OCI-LY1 (cell line): ENCODE measurements at regions not wholly inside any gene's neighbourhood (a gene's known extent, or its start where the extent isn't known, plus 50 kb on each side); places are given as distances from the start of the nearest gene placed in this dataset.

Experiments used
- H2AFZ ChIP-seq: fragments of 200-600 bp; sonication (generic), shearing (Covaris generic); 2 replicates; pipeline ENCODE4 v1.6.0; 2014; ENCODE audit warnings: antibody characterized with exemption, mild to moderate bottlenecking, low read length
- H3F3A ChIP-seq: fragments of 200-600 bp; sonication (generic), shearing (Covaris generic); 2 replicates; pipeline ENCODE4 v1.6.0; 2014; ENCODE audit warnings: mild to moderate bottlenecking, antibody characterized with exemption, low read length, moderate library complexity; ENCODE audit not compliant: insufficient read depth
- H3K27ac ChIP-seq: fragments of 200-600 bp; sonication (generic); 2 replicates; pipeline ENCODE4 v1.5.1; 2014; ENCODE audit warnings: low read length, mixed run types, mild to moderate bottlenecking, low read depth; ENCODE audit not compliant: poor library complexity, severe bottlenecking
- H3K27me3 ChIP-seq: fragments of 200-600 bp; sonication (generic); 2 replicates; pipeline ENCODE4 v1.6.0; 2014; ENCODE audit warnings: antibody characterized with exemption, mild to moderate bottlenecking, low read length, moderate library complexity; ENCODE audit not compliant: insufficient read depth
- H3K36me3 ChIP-seq: fragments of 200-600 bp; sonication (generic); 2 replicates; pipeline ENCODE4 v1.6.1; 2014; ENCODE audit warnings: mild to moderate bottlenecking, antibody characterized with exemption, low read length, moderate library complexity, mixed read lengths; ENCODE audit not compliant: insufficient read depth
- H3K4me1 ChIP-seq: fragments of 200-600 bp; sonication (generic); 2 replicates; pipeline ENCODE4 v1.5.1; 2014; ENCODE audit warnings: mild to moderate bottlenecking, low read length, moderate library complexity; ENCODE audit not compliant: insufficient read depth, severe bottlenecking
- H3K4me2 ChIP-seq: fragments of 200-600 bp; sonication (generic), shearing (Covaris generic); 2 replicates; pipeline ENCODE4 v1.6.1; 2014; ENCODE audit warnings: low read length
- H3K4me3 ChIP-seq: fragments of 200-600 bp; sonication (generic); 2 replicates; pipeline ENCODE4 v1.5.1; 2014; ENCODE audit warnings: low read length, low read depth, mild to moderate bottlenecking, mixed read lengths; ENCODE audit not compliant: poor library complexity, severe bottlenecking
- H3K79me2 ChIP-seq: fragments of 200-600 bp; shearing (Covaris generic); 2 replicates; pipeline ENCODE4 v1.6.1; 2016; ENCODE audit warnings: mixed run types, low read length, mixed read lengths; ENCODE audit not compliant: insufficient read depth
- H3K9ac ChIP-seq: fragments of 200-600 bp; sonication (generic), shearing (Covaris generic); 2 replicates; pipeline ENCODE4 v1.6.1; 2014; ENCODE audit warnings: mild to moderate bottlenecking, low read length, mixed read lengths
- H3K9me2 ChIP-seq: fragments of 200-600 bp; sonication (generic), shearing (Covaris generic); 2 replicates; pipeline ENCODE4 v1.6.1; 2014; ENCODE audit warnings: low read depth, mild to moderate bottlenecking, low read length, mixed read lengths
- H3K9me3 ChIP-seq: fragments of 200-600 bp; shearing (Covaris generic); 2 replicates; pipeline ENCODE4 v1.6.1; 2014; ENCODE audit warnings: low read length, mixed read lengths
- H4K20me1 ChIP-seq: fragments of 200-600 bp; sonication (generic), shearing (Covaris generic); 2 replicates; pipeline ENCODE4 v1.6.0; 2016; ENCODE audit warnings: mild to moderate bottlenecking, low read length; ENCODE audit not compliant: insufficient read depth
- CTCF ChIP-seq: fragments of 200-600 bp; sonication (generic), shearing (Covaris generic); IDR thresholded peaks from 2 replicates; pipeline ENCODE4 v1.5.1; 2017; ENCODE audit warnings: mild to moderate bottlenecking, antibody characterized with exemption, low read length, moderate library complexity, mixed read lengths
- EZH2 ChIP-seq: fragments of 200-600 bp; sonication (generic), shearing (Covaris generic); IDR thresholded peaks from 2 replicates; pipeline ENCODE4 v1.8.0; 2017; ENCODE audit warnings: borderline replicate concordance, mixed run types, mild to moderate bottlenecking, antibody characterized with exemption, low read length, moderate library complexity, mixed read lengths

GRCh38 chr16:63789603-63790002, 1332.3 kb downstream of the CDH11 start:
- no peaks in the 10 kb centered on the region for H3F3A ChIP-seq
- H3K36me3 ChIP-seq = no peaks in the 10 kb centered on the region
- H3K27me3 ChIP-seq = no peaks in the 10 kb centered on the region
- H2AFZ ChIP-seq = no peak overlapping the region
- H3K9me3 ChIP-seq = peaks cover 25% of the 10 kb centered on the region; the same call in 1 of the 2 replicates
- H3K4me1 ChIP-seq = no peaks in the 10 kb centered on the region
- H3K9ac ChIP-seq = no peak overlapping the region
- no peaks in the 10 kb centered on the region for H3K79me2 ChIP-seq
- H4K20me1 ChIP-seq = no peaks in the 10 kb centered on the region
- H3K9me2 ChIP-seq = no peaks in the 10 kb centered on the region
- no peak for TF ChIP-seq EZH2
- peak; percentile 47; the same call in 1 of the 2 replicates for TF ChIP-seq CTCF
- H3K4me3 ChIP-seq = no peak overlapping the region
- no peak overlapping the region for H3K4me2 ChIP-seq
- no peak overlapping the region for H3K27ac ChIP-seq

- Histone ChIP-seq H4K20me1 (no peaks in the 10 kb centered on the region), H3K4me1 (no peaks in the 10 kb centered on the region), H3K9ac (no peak overlapping the region), H3K9me2 (no peaks in the 10 kb centered on the region), H3K36me3 (no peaks in the 10 kb centered on the region), H3K27ac (no peak overlapping the region), H3K4me2 (no peak overlapping the region), H3K79me2 (no peaks in the 10 kb centered on the region), H3K27me3 (no peaks in the 10 kb centered on the region), H3K4me3 (no peak overlapping the region), H3K9me3 (peaks cover 25% of the 10 kb centered on the region; the same call in 1 of the 2 replicates), H2AFZ (no peak overlapping the region), H3F3A (no peaks in the 10 kb centered on the region)
- no peak for TF ChIP-seq CTCF
Observed at GRCh38 chr16:63787014-63787413, 1334.8 kb downstream of the CDH11 start.

GRCh38 chr16:63785170-63785569, 1336.7 kb downstream of the CDH11 start:
- no peak for TF ChIP-seq CTCF
- TF ChIP-seq EZH2 = no peak
- H3K27ac ChIP-seq = no peak overlapping the region
- no peaks in the 10 kb centered on the region for H3K9me2 ChIP-seq
- H3F3A ChIP-seq = no peaks in the 10 kb centered on the region
- H3K27me3 ChIP-seq = no peaks in the 10 kb centered on the region
- H3K4me2 ChIP-seq = no peak overlapping the region
- peaks cover 25% of the 10 kb centered on the region; the same call in 1 of the 2 replicates for H3K9me3 ChIP-seq
- H4K20me1 ChIP-seq = no peaks in the 10 kb centered on the region
- H3K4me3 ChIP-seq = no peak overlapping the region
- H3K36me3 ChIP-seq = no peaks in the 10 kb centered on the region
- no peaks in the 10 kb centered on the region for H3K4me1 ChIP-seq
- no peak overlapping the region for H3K9ac ChIP-seq
- H2AFZ ChIP-seq = no peak overlapping the region
- no peaks in the 10 kb centered on the region for H3K79me2 ChIP-seq
